Lung (tissue), 11 donors: ENCODE measurements at regions not wholly inside any gene's neighbourhood (a gene's known extent, or its start where the extent isn't known, plus 50 kb on each side); places are given as distances from the start of the nearest gene placed in this dataset.

ENCODE experiments used
- ATAC-seq: fragments of 200-7000 bp; cut with Tn5 transposase; one replicate; pipeline ENCODE4 v1.9.1; 2020; ENCODE audit warnings: moderate number of reproducible peaks; ENCODE audit not compliant: insufficient read depth, low FRiP score
- DNase-seq, 3 donors: peaks; one replicate each; pipeline ENCODE4 v3.0.0-alpha.2; 2013 to 2017
- H3K27ac ChIP-seq, 2 donors: one replicate each; pipeline ENCODE4 v1.5.1; 2013; ENCODE audit warnings: mild to moderate bottlenecking in 2 of 2, moderate library complexity in 2 of 2, control low read depth in 1 of 2, inconsistent platforms in 1 of 2, low read depth in 1 of 2, low read length in 1 of 2
- H3K27me3 ChIP-seq, 3 donors: one replicate each; pipeline ENCODE4 v1.5.1; 2013; ENCODE audit warnings: low read length in 2 of 3; ENCODE audit not compliant: control insufficient read depth in 3 of 3, insufficient read depth in 3 of 3
- H3K36me3 ChIP-seq, 4 donors: one replicate each; pipeline ENCODE4 v1.5.1; 2013; ENCODE audit warnings: low read length in 4 of 4, mild to moderate bottlenecking in 1 of 4, moderate library complexity in 1 of 4; ENCODE audit not compliant: control insufficient read depth in 4 of 4, insufficient read depth in 4 of 4
- H3K4me1 ChIP-seq, 5 donors: one replicate each; pipeline ENCODE4 v1.5.1; 2013; ENCODE audit warnings: low read length in 5 of 5, mild to moderate bottlenecking in 2 of 5, moderate library complexity in 1 of 5; ENCODE audit not compliant: control insufficient read depth in 5 of 5, insufficient read depth in 5 of 5
- H3K4me3 ChIP-seq: one replicate; pipeline ENCODE4 v1.5.1; 2013; ENCODE audit warnings: mild to moderate bottlenecking, control low read depth, moderate library complexity
- H3K9ac ChIP-seq, 2 donors: one replicate each; pipeline ENCODE4 v1.5.1; 2013; ENCODE audit warnings: low read length in 2 of 2, control low read depth in 1 of 2; ENCODE audit not compliant: insufficient read depth in 1 of 2
- H3K9me3 ChIP-seq, 4 donors: one replicate each; pipeline ENCODE4 v1.5.1; 2013; ENCODE audit warnings: low read length in 3 of 4, mild to moderate bottlenecking in 1 of 4, moderate library complexity in 1 of 4; ENCODE audit not compliant: control insufficient read depth in 4 of 4, insufficient read depth in 3 of 4
- CTCF ChIP-seq: IDR thresholded peaks from 2 replicates; pipeline ENCODE4 v1.5.1; 2012; ENCODE audit warnings: mild to moderate bottlenecking; ENCODE audit errors: control extremely low read depth, extremely low read depth
- WGBS, 2 donors: extraction: QIAGEN DNeasy Blood & Tissue Kit; methylation state at CpG; one replicate each; pipeline ENCODE4 v1.1.7; 2013; 5-methylcytosine and 5-hydroxymethylcytosine counted together
- donor health status: control.
- donor health status: control.
- donor health status: Bipolar disorder and iron deficiency.
- donor health status: healthy.
- donor health status: DM: yes; HTN: yes; CAD: no.

- Histone ChIP-seq H3K27ac (no peak overlapping the region), H3K27me3 (no peaks in the 10 kb centered on the region), H3K9me3 (no peaks in the 10 kb centered on the region), H3K36me3 (no peaks in the 10 kb centered on the region), H3K4me3 (no peak overlapping the region), H3K9ac (no peak overlapping the region), H3K4me1 (no peaks in the 10 kb centered on the region)
- TF ChIP-seq CTCF: no peak
- ATAC-seq: no peak
- peak in 2 of 3 donors; percentile 10 to 11 for DNase-seq
- 75 to 77% methylated on average over 5 of the region's 5 CpGs for WGBS, 2 donors
These were observed 283.1 kb downstream of the TDRD3 start for GRCh38 chr13:60679928-60680694.

GRCh38 chr13:60679131-60679530 lies 282.1 kb downstream of the TDRD3 start:
- TF ChIP-seq CTCF: no peak
- DNase-seq: no peak
- Histone ChIP-seq H3K4me3 (no peak overlapping the region), H3K36me3 (no peaks in the 10 kb centered on the region), H3K27me3 (no peaks in the 10 kb centered on the region), H3K4me1 (no peaks in the 10 kb centered on the region), H3K9ac (no peak overlapping the region), H3K9me3 (no peaks in the 10 kb centered on the region), H3K27ac (no peak overlapping the region)
- WGBS, 2 donors: 95 to 98% methylated on average over 4 of the region's 4 CpGs
- ATAC-seq: no peak

- Histone ChIP-seq H3K36me3 (no peaks in the 10 kb centered on the region), H3K4me3 (no peak overlapping the region), H3K27ac (no peak overlapping the region), H3K27me3 (no peaks in the 10 kb centered on the region), H3K9me3 (peaks cover 0 to 17% (median 3%) of the 10 kb centered on the region in 4 donors), H3K9ac (no peak overlapping the region), H3K4me1 (no peaks in the 10 kb centered on the region)
- no peak for ATAC-seq
- TF ChIP-seq CTCF: no peak
- DNase-seq: no peak
These were observed 274.4 kb downstream of the TDRD3 start for GRCh38 chr13:60671386-60671785.

- Histone ChIP-seq H3K4me3 (no peak overlapping the region), H3K9me3 (no peaks in the 10 kb centered on the region), H3K9ac (no peak overlapping the region), H3K4me1 (no peaks in the 10 kb centered on the region), H3K36me3 (no peaks in the 10 kb centered on the region), H3K27ac (no peak overlapping the region), H3K27me3 (no peaks in the 10 kb centered on the region)
- TF ChIP-seq CTCF: no peak
- DNase-seq (no peak), ATAC-seq (no peak)
- 87 to 89% methylated on average over 4 of the region's 4 CpGs for WGBS, 2 donors
These were observed 266.8 kb downstream of the TDRD3 start for GRCh38 chr13:60663788-60664187.
